ENCODE measurements at regions not wholly inside any gene's neighbourhood (a gene's known extent, or its start where the extent isn't known, plus 50 kb on each side); places are given as distances from the start of the nearest gene placed in this dataset.

GRCh38 chr15:70319466-70319865 lies 221.7 kb upstream of the TLE3 start:
- DNase-seq: no peak

GRCh38 chr15:70318594-70319465 lies 221.1 kb upstream of the TLE3 start:
- no peak for DNase-seq

DNA sequence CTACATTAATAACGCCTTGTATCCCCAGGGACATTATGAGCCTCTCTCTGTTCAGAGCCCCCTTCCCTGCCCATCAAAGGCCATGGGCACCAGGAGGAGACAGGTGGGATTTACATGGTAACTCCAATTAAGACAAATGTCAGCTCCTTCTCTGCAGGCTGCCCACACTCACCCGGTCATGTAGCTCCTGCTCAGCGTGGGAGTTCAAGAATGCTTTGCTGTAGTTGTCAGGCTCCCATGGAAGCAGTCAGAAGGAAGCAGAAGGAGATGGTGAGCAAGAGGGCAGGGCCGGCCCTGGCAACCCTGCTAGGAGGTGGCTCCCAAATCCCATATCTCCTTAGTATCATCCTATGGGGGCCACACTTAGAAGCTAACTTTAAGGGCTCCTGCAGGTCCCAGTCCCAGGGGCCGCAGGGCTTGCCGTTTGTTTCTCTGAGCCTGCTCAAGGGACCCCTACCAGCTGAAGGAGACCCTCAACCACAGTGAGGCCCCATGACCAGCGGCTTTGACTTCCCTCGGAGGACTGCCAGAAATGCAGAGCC lies 218.4 kb upstream of the TLE3 start:
- DNase-seq: no peak

DNA sequence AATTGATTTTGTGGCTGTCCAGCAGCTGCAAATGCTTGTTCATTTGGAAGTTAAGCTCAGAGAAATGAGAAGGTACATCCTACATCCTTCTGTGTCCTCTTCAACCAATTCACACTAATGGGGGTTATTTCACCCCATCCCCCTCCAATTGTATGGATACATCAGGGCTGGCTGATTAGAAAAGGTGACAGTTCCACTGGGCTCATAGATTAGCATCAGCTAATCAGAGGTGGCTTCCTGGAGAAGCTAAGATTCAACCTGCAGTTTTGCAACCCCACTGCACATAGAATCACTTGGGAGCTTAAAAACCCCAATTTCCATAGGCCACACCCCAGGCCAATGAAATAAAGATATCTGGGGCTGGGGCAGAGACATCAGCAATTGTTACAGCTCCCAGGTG lies 217.7 kb upstream of the TLE3 start:
- DNase-seq: no peak

- DNase-seq: no peak
Observed at GRCh38 chr15:70314688-70315087, 217.0 kb upstream of the TLE3 start.

DNA sequence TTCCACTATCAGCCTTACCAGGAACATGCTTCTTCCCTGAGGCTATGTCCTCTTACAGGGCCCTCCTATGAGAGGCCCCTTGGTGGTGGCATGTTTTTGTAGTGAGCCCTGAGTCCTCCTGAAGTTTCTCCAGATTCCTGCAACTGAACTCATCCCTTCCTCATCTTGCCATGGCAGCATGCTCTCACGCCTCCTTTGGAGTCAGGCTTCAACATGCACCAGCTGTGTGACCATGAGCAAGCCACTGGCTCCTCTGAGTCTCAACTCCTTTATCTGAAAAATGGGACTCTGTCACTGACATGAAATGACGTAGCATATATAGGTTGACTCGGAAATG lies 216.3 kb upstream of the TLE3 start:
- DNase-seq: no peak

DNA sequence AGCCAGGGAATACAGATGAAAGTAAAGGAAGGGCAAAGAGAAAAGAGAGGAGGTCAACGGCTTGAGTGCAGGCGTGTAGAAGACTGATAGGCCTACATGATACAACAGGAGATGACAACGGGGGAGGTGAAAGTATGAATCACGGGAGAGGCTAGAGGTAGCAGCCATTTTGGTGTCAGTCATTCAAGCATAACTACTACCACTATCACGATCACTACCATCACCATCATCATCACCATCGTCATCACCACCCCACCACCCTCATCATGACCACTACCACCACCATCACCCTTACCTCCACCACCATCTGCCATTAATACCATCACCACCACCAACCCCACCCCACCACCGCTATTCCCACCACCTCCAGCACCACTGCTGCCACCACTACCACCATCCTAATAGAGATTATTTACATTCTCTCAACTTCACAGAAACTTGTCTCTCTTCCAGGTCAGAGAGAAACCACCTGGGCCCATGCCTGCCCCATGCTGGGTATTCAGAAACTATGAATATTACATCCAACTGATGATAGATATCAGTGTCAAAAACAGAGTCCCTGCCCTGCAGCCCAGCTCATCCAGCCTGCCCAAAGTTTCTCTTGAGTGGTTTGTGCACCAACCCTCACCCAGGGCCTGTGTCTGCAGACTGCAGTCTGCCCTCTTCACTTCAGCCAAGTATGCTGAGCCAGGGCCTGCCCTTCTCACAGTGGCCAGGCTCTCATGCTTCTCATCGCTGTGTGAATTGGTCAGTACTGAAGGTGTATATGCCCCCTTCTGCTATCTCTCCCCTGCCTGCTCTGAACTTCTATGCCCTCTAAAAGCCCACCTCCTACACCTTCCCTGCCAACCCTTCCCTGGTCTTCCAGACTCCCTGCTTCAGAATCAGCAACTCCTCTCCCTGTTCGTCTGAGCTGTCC lies 215.6 kb upstream of the TLE3 start:
- DNase-seq: no peak

DNA sequence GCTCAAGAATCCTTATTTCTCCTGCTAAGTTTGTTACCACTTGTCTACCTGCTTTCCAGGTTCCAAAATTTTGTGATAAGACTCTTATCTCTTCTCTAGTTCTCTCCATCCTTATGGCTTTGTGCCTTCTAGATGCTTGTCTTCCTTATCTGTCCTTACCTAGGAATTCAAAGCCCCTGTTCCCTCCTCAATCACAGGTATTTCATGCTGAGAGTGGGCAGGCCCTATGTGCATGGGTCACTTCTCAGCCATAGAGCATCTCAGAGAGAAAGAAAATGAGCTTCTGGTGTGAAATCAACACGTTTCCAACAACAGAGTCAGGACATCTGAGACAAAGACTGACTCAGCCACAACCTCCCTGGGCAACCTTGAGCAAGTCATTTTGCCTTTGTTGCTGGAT lies 214.1 kb upstream of the TLE3 start:
- no peak for DNase-seq

GRCh38 chr15:70309716-70310115 lies 212.0 kb upstream of the TLE3 start:
- no peak for DNase-seq

- DNase-seq: no peak
Observed at GRCh38 chr15:70308735-70309434, 211.2 kb upstream of the TLE3 start.

DNA sequence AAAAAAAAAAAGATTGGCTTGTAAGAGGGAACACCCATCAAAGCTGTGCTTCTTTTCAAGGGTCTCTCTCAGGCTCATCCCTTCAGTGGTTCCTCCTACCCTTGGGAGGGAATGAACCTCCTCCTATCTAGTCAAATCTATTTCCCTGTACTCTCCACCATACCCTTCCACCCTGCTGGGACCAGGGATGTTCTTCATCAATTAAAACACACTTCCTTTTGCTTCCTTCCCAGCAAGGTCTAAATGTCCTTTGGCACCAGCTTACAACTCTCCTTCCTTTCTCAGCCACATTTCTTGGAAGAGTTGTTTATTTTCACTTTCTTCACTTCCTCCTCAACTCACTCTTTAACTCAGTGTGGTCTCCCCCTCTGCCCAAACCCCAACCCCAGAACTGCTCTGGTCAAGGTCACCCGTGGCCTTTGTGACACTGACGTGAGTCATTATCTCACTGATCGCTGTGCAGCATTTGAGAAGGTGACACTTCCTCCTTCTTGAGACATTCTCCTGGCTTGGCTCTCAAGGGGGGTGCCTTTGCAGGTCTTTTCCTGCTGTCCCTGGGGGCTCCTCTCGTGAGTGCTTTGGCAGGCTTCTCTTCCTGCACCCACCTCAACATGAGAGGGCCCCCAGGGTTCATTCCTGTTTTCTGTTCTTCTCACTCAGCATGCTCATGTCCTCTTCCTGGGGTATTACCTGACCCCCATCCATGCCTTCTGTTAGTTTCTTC lies 210.5 kb upstream of the TLE3 start:
- no peak for DNase-seq

DNA sequence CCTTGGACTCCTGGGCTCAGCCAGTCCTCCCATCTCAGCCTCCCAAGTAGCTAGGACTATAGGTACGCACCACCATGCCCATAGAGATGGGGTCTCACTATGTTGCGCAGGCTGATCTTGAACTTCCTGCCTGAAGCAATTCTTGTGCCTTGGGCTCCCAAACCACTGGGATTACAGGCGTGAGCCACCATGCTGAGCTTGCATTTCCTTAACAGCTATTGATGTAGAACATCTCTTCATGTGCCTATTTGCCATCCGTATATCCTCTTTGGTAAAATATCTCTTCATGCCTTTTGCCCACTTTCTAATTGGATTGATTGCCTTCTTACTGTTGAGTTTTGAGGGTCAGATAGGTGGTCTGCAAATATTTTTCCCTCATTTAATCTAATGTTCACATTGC lies 208.9 kb upstream of the TLE3 start:
- no peak for DNase-seq

GRCh38 chr15:70306081-70306480 lies 208.4 kb upstream of the TLE3 start:
- no peak for DNase-seq

DNA sequence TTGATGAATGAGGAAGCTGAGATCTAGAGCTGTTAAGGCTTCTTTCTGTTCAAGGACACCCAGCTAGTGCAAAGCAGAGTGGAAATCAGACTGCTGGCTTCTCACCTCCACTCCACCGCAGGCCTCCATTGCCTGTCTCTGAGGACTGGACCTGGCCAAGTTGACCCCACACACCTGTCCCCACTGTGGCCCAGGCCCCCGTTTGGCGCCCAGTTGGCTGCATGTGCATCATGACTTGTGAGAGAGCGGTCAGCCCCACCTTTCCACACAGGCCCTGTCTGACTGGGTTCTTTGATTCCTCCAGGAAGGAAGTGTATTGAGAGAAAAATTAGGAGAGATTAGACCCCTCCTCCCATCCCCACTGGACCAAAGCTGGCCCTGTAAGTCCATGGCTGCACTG lies 206.3 kb upstream of the TLE3 start:
- DNase-seq: no peak

DNA sequence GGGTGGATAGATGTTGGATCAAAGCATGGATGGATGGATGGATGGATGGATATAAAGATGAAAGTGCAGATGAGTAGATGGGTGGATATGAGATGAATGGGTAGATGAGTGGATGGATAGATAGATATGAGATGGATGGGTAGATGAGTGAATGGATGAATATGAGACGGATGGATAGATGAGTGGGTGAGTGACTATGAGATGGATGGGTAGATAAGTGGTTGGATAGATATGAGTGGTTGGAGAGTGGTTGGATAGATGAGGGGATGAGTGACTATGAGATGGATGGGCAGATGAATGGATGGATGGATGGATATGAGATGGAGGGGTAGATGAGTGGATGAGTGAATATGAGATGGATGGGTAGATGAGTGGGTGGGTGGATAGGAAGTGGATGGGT lies 204.6 kb upstream of the TLE3 start:
- DNase-seq: no peak

GRCh38 chr15:70301396-70301795 lies 203.7 kb upstream of the TLE3 start:
- DNase-seq: no peak

DNA sequence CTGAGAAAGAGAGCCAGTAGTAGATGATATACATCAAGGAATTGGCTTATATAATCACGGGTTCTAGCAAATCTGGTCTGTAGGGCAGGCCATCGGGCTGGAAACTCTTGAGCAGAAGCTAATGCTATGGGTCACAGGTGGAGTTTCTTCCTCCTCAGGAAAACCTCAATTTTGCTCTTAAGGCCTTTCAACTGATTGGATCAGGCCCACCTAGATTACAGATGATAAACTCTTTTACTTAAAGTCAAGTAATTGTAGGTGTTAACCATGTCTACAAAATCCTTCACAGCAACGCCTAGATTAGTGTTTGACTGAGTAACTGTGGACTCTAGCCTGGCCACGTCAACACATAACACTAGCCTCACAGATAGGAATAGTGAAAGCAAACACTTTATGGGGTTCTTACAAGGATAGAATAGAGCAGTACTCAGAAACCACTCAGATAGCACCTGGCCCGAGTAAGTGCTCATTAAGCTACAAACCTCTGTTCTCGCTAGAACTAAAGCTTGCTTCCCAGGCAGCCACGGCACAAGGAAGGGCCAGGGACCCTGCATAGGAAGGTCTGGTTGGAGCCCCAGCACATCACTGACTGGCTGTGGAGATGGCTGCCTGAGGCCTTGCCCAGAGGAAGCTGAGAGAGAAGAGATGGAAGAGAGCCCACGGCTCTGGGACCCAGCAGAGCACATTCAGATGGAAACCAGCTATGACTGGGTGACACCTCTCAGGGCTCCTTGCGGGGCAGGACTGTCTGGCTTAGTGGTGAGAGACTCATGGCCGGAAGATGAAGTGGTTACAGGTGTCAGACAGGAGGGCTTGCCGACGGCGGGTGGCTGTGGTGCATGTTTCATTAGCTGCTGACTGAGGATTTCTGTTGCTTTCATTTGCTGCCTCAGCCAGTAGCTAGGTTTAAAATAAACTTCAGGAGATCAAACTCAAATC lies 202.5 kb upstream of the TLE3 start:
- DNase-seq: peak; percentile 69

DNA sequence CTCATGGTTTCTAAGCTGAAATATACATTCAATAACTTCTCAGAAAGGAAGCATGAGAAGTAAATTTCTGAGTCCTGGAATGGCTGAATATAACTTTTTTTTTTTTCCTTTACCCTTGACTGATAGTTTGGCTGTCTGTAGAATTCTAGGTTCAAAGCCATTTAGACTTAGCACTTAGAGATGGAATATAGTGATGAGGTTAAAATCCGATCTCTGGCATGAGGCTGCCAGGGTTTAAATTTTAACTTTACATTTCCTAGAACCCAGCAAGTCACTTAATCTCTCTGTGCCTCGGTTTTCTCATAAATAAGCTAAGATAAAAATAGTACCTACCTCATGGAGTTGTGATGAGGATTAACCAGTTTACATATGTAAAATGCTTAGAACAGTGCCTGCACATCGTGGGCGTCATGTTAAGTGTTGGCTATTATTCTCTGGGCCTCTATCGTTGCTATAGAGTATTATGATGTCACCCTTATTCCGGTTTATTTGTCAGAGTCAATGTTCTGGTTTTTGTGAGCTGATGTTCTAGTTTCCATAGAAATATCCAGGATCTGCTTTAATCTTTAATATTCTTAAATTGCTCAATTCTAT lies 199.8 kb upstream of the TLE3 start:
- no peak for DNase-seq

GRCh38 chr15:70294731-70295305 lies 197.1 kb upstream of the TLE3 start:
- no peak for DNase-seq
